Mesenchymal stem cell (in vitro differentiated cells and primary cell): ENCODE measurements at regions not wholly inside any gene's neighbourhood (a gene's known extent, or its start where the extent isn't known, plus 50 kb on each side); places are given as distances from the start of the nearest gene placed in this dataset.

Experiments
- DNase-seq: peaks from one replicate; pipeline ENCODE4 v3.0.0-alpha.2; 2013
- H2AFZ ChIP-seq: one replicate; pipeline ENCODE4 v1.6.1; 2013; ENCODE audit warnings: low read depth, mild to moderate bottlenecking, control low read depth, inconsistent platforms, low read length, moderate library complexity
- H2AK5ac ChIP-seq: 2 replicates; pipeline ENCODE4 v1.6.1; 2013; ENCODE audit warnings: low read length, moderate library complexity, mild to moderate bottlenecking, inconsistent platforms; ENCODE audit not compliant: severe bottlenecking
- H2BK120ac ChIP-seq: one replicate; pipeline ENCODE4 v1.6.1; 2013; ENCODE audit warnings: low read depth, mild to moderate bottlenecking, inconsistent platforms, low read length, moderate library complexity
- H2BK12ac ChIP-seq, 2 experiments: one replicate each; pipeline ENCODE4 v1.6.1; 2013; ENCODE audit warnings: inconsistent platforms in 2 of 2, low read length in 2 of 2, mild to moderate bottlenecking in 2 of 2, moderate library complexity in 2 of 2, control low read depth in 1 of 2
- H2BK15ac ChIP-seq: one replicate; pipeline ENCODE4 v1.6.1; 2013; ENCODE audit warnings: mild to moderate bottlenecking, low read depth, inconsistent platforms; ENCODE audit not compliant: poor library complexity, severe bottlenecking
- H2BK5ac ChIP-seq: 2 replicates; pipeline ENCODE4 v1.6.1; 2013; ENCODE audit warnings: low read depth, mild to moderate bottlenecking, low read length, control low read depth, inconsistent platforms; ENCODE audit not compliant: poor library complexity, severe bottlenecking
- H3K14ac ChIP-seq, 2 experiments: one replicate each; pipeline ENCODE4 v1.6.1; 2013; ENCODE audit warnings: inconsistent platforms in 2 of 2, low read length in 2 of 2, control low read depth in 1 of 2, mild to moderate bottlenecking in 1 of 2, moderate library complexity in 1 of 2
- H3K18ac ChIP-seq, 2 experiments: one replicate each; pipeline ENCODE4 v1.6.1; 2013; ENCODE audit warnings: inconsistent platforms in 2 of 2, low read length in 2 of 2, control low read depth in 1 of 2, low read depth in 1 of 2, mild to moderate bottlenecking in 1 of 2
- H3K23ac ChIP-seq, 2 experiments: one replicate each; pipeline ENCODE4 v1.6.1; 2013; ENCODE audit warnings: inconsistent platforms in 2 of 2, low read length in 2 of 2, mild to moderate bottlenecking in 2 of 2, moderate library complexity in 2 of 2, control low read depth in 1 of 2
- H3K27ac ChIP-seq: 2 replicates; pipeline ENCODE4 v1.5.1; 2013; ENCODE audit warnings: mild to moderate bottlenecking, moderate library complexity, low read length, control low read depth, inconsistent platforms; ENCODE audit not compliant: poor library complexity, severe bottlenecking
- H3K27me3 ChIP-seq, 2 experiments: 2 replicates each; pipeline versions ENCODE4 v1.6.1 to v1.7.0; 2013; ENCODE audit warnings: low read length in 2 of 2, mild to moderate bottlenecking in 2 of 2, moderate library complexity in 2 of 2, control low read depth in 1 of 2, inconsistent platforms in 1 of 2; ENCODE audit not compliant: control insufficient read depth in 1 of 2, insufficient read depth in 1 of 2
- H3K36me3 ChIP-seq, 2 experiments: 2 replicates each; pipeline versions ENCODE4 v1.6.1 to v1.7.0; 2013; ENCODE audit warnings: low read length in 2 of 2, control low read depth in 1 of 2, inconsistent platforms in 1 of 2, low read depth in 1 of 2, mild to moderate bottlenecking in 1 of 2; ENCODE audit not compliant: insufficient read depth in 2 of 2, control insufficient read depth in 1 of 2
- H3K4ac ChIP-seq, 2 experiments: one replicate each; pipeline ENCODE4 v1.6.1; 2013; ENCODE audit warnings: inconsistent platforms in 2 of 2, low read length in 2 of 2, mild to moderate bottlenecking in 2 of 2, moderate library complexity in 2 of 2, control low read depth in 1 of 2, low read depth in 1 of 2
- H3K4me1 ChIP-seq: 2 replicates; pipeline ENCODE4 v1.6.1; 2013; ENCODE audit warnings: low read depth, low read length, control low read depth; ENCODE audit not compliant: control insufficient read depth, insufficient read depth
- H3K4me2 ChIP-seq: 2 replicates; pipeline ENCODE4 v1.6.1; 2013; ENCODE audit warnings: low read length, mild to moderate bottlenecking, inconsistent platforms; ENCODE audit not compliant: poor library complexity, severe bottlenecking
- H3K4me3 ChIP-seq, 2 experiments: 2 replicates each; pipeline versions ENCODE4 v1.5.1 to v1.7.0; 2013; ENCODE audit warnings: low read length in 2 of 2, mild to moderate bottlenecking in 2 of 2, control low read depth in 1 of 2, low read depth in 1 of 2; ENCODE audit not compliant: insufficient read depth in 1 of 2
- H3K79me1 ChIP-seq: replicated peaks from 2 replicates; pipeline ENCODE4 v1.6.1; 2013; ENCODE audit warnings: mild to moderate bottlenecking, control low read depth, low read length, inconsistent platforms; ENCODE audit not compliant: poor library complexity, severe bottlenecking
- H3K9ac ChIP-seq: 2 replicates; pipeline ENCODE4 v1.7.0; 2013; ENCODE audit warnings: mild to moderate bottlenecking, low read length, moderate library complexity
- H3K9me3 ChIP-seq: 2 replicates; pipeline ENCODE4 v1.7.0; 2013; ENCODE audit warnings: mild to moderate bottlenecking, low read length; ENCODE audit not compliant: control insufficient read depth
- H4K8ac ChIP-seq: one replicate; pipeline ENCODE4 v1.6.1; 2013; ENCODE audit warnings: inconsistent platforms, mild to moderate bottlenecking, low read length, moderate library complexity
- H4K91ac ChIP-seq: one replicate; pipeline ENCODE4 v1.6.1; 2013; ENCODE audit warnings: mild to moderate bottlenecking, low read length, inconsistent platforms
- WGBS: methylation state at CpG from one replicate; pipeline ENCODE4 v1.1.7; 2013; ENCODE audit warnings: mixed read lengths; 5-methylcytosine and 5-hydroxymethylcytosine counted together

DNA sequence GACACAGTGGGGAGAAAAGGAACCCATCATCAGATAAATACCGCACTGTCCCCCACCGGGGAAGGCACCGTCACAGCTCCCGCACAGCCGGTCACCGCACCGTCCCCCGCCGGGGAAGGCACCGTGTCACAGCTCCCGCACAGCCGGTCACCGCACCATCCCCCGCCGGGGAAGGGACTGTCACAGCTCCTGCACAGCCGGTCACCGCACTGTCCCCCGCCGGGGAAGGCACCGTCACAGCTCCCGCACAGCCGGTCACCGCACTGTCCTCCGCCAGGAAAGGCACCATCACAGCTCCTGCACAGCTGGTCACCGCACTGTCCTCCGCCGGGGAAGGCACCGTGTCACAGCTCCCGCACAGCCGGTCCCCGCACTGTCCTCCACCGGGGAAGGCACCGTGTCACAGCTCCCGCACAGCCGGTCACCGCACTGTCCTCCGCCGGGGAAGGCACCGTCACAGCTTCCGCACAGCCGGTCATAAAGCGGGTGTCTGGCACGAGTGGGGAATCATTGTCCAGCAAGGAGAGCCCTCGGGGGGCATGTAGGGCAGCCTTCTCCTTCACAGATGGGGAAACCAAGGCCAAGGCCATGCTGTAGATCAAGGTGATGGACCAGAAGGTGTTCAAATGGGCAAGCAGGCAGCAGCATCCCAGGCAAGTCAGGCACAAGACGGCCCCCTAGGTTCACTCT, 280.1 kb downstream of the NPHP4 start:
- Histone ChIP-seq H3K79me1 (no peaks in the 10 kb centered on the region), H3K4me1 (no peaks in the 10 kb centered on the region), H4K8ac (no peak overlapping the region), H3K14ac (no peak overlapping the region), H3K4me3 (peak overlapping the region in 1 of 2 experiments; percentile 3), H3K9me3 (peaks cover 7% of the 10 kb centered on the region), H3K4me2 (no peak overlapping the region), H2BK12ac (no peak overlapping the region), H2BK15ac (no peak overlapping the region), H3K27ac (no peak overlapping the region), H2BK120ac (no peak overlapping the region), H3K4ac (no peak overlapping the region), H4K91ac (no peak overlapping the region), H3K27me3 (no peaks in the 10 kb centered on the region), H3K9ac (no peak overlapping the region), H3K18ac (no peak overlapping the region), H3K23ac (no peak overlapping the region), H2BK5ac (no peak overlapping the region), H3K36me3 (no peaks in the 10 kb centered on the region), H2AFZ (no peak overlapping the region), H2AK5ac (no peak overlapping the region)
- DNase-seq, result no peak
- WGBS, result 95% methylated on average over 45 of the region's 45 CpGs

DNA sequence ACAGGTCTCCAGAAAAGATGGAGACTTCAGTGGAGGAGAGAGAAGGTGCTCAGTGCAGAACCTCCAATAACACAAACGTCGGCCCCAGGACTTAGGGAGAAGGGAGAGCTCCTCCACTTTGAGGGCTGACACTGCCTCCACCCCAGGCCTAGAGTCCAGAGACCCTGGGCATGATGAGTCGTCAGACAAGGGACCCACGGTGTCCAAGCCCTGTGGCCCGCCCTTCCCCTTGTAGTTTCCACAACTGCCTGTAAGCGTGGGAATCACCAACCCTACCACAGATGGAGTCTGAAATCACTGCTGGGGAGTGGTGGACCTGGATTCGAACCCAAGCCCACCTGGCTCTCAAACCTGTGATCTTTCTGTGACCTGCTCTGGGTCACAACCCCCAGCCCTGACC, 281.1 kb downstream of the NPHP4 start:
- H3K4me2 ChIP-seq, result no peak overlapping the region
- WGBS, result 66% methylated on average over 7 of the region's 7 CpGs
- no peak overlapping the region for H3K9ac ChIP-seq
- no peaks in the 10 kb centered on the region for H3K27me3 ChIP-seq
- H3K4ac ChIP-seq, result no peak overlapping the region
- no peak overlapping the region for H3K18ac ChIP-seq
- no peak overlapping the region for H2BK15ac ChIP-seq
- H2AFZ ChIP-seq, result no peak overlapping the region
- H2BK5ac ChIP-seq, result no peak overlapping the region
- no peak overlapping the region for H2AK5ac ChIP-seq
- no peak overlapping the region for H3K23ac ChIP-seq
- H3K4me3 ChIP-seq, result no peak overlapping the region
- no peak overlapping the region for H4K8ac ChIP-seq
- H3K14ac ChIP-seq, result no peak overlapping the region
- no peaks in the 10 kb centered on the region for H3K4me1 ChIP-seq
- H3K9me3 ChIP-seq, result peaks cover 7% of the 10 kb centered on the region
- H3K79me1 ChIP-seq, result no peaks in the 10 kb centered on the region
- no peak overlapping the region for H4K91ac ChIP-seq
- H3K36me3 ChIP-seq, result no peaks in the 10 kb centered on the region
- no peak overlapping the region for H2BK12ac ChIP-seq
- no peak overlapping the region for H3K27ac ChIP-seq
- no peak for DNase-seq
- no peak overlapping the region for H2BK120ac ChIP-seq

DNA sequence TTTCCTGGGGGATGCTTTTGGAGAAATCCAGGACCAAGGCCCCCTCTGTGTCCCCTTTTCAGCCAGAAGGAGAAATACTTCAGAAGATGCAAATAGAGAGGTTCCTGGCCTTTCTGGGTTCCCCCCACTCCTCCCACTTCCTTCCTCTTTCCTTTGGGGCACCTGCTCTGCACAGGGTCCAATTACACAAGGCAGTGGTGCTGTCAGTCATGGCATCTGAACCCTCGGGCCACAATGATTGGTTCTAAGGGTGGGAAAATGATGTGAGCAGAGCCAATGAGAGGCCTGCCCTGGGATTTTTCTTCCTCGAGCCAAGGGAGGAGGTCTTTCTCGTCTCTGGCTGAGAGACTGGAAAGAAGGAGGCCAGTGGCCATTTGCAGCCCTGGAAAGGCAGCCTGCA, 282.2 kb downstream of the NPHP4 start:
- Histone ChIP-seq H3K36me3 (no peaks in the 10 kb centered on the region), H3K14ac (no peak overlapping the region), H3K4ac (no peak overlapping the region), H3K79me1 (no peaks in the 10 kb centered on the region), H3K4me1 (no peaks in the 10 kb centered on the region), H3K27ac (no peak overlapping the region), H3K4me3 (no peak overlapping the region), H3K23ac (no peak overlapping the region), H2AFZ (no peak overlapping the region), H2BK5ac (no peak overlapping the region), H3K9me3 (no peaks in the 10 kb centered on the region), H2AK5ac (no peak overlapping the region), H2BK120ac (no peak overlapping the region), H4K91ac (no peak overlapping the region), H3K18ac (no peak overlapping the region), H2BK15ac (no peak overlapping the region), H3K27me3 (no peaks in the 10 kb centered on the region), H4K8ac (no peak overlapping the region), H2BK12ac (no peak overlapping the region), H3K9ac (no peak overlapping the region), H3K4me2 (no peak overlapping the region)
- WGBS, result 55% methylated on average over 3 of the region's 3 CpGs
- no peak for DNase-seq

DNA sequence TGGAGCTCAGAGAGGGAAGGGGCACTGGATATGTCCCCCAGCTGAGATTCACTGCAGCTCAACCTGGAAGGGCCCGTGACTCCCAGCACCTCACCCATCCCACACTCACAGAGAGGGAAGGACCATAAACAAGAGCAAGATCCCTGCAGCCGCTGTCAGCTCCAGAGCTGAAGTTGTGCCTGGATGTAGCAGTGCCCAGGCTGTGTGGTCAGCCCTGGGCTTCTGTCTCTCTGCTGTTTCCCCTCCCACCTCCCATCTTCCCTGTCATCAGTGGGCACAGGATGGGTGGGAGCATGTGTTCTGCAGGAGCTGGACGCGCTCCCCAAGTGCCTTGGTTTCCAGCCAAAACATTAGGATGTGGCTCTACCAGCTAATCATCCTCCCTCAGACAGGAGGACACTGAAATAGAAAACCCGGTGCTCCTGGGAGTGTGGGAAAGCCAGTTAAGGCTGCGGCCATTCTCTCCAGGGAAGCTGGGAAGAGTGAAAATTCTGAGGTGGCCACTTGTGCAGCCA, 282.7 kb downstream of the NPHP4 start:
- no peak overlapping the region for H2AFZ ChIP-seq
- H2BK15ac ChIP-seq, result no peak overlapping the region
- no peaks in the 10 kb centered on the region for H3K36me3 ChIP-seq
- no peak overlapping the region for H2AK5ac ChIP-seq
- no peak overlapping the region for H2BK5ac ChIP-seq
- no peak overlapping the region for H3K4me3 ChIP-seq
- H3K4me2 ChIP-seq, result no peak overlapping the region
- no peak overlapping the region for H4K91ac ChIP-seq
- no peaks in the 10 kb centered on the region for H3K9me3 ChIP-seq
- H2BK120ac ChIP-seq, result no peak overlapping the region
- no peaks in the 10 kb centered on the region for H3K79me1 ChIP-seq
- no peaks in the 10 kb centered on the region for H3K27me3 ChIP-seq
- no peak overlapping the region for H3K18ac ChIP-seq
- 76% methylated on average over 3 of the region's 6 CpGs for WGBS
- H3K23ac ChIP-seq, result no peak overlapping the region
- no peak overlapping the region for H3K27ac ChIP-seq
- H3K9ac ChIP-seq, result no peak overlapping the region
- no peak overlapping the region for H2BK12ac ChIP-seq
- H3K14ac ChIP-seq, result no peak overlapping the region
- H3K4ac ChIP-seq, result no peak overlapping the region
- no peak overlapping the region for H4K8ac ChIP-seq
- H3K4me1 ChIP-seq, result no peaks in the 10 kb centered on the region
- DNase-seq, result no peak
